ENCODE measurements at regions not wholly inside any gene's neighbourhood (a gene's known extent, or its start where the extent isn't known, plus 50 kb on each side); places are given as distances from the start of the nearest gene placed in this dataset.

GRCh38 chr9:28961623-28962022, 1388.3 kb upstream of the C9orf72 start:
- Histone ChIP-seq H3K4me1 (ENCODE audit: control insufficient read depth, low read length) (no peaks in the 10 kb centered on the region), H3K79me2 (ENCODE audit: control insufficient read depth, low read length) (no peaks in the 10 kb centered on the region), H3K9me2 (replicated peaks; ENCODE audit: control insufficient read depth, low read length) (no peaks in the 10 kb centered on the region; the same call in 1 of the 2 replicates), H3K27ac (ENCODE audit: low read depth, low read length) (no peak overlapping the region), H3K9me3 (ENCODE audit: control insufficient read depth, insufficient read depth, low read length) (no peaks in the 10 kb centered on the region; the same call in 1 of the 2 replicates), H4K20me1 (ENCODE audit: control insufficient read depth, insufficient read depth, low read depth, low read length) (no peaks in the 10 kb centered on the region), H3K4me2 (ENCODE audit: low read length) (no peak overlapping the region), H3K4me3 (ENCODE audit: low read length) (no peak overlapping the region), H3K36me3 (ENCODE audit: control insufficient read depth, low read length) (no peaks in the 10 kb centered on the region), H3K27me3 (ENCODE audit: control insufficient read depth, low read length) (no peaks in the 10 kb centered on the region), H3F3A (ENCODE audit: control insufficient read depth, insufficient read depth) (no peaks in the 10 kb centered on the region)
- TF ChIP-seq CTCF (IDR thresholded peaks at IDR 0.05; ENCODE audit: low read depth, low read length, poor library complexity, severe bottlenecking) = no peak
- TF ChIP-seq EZH2phosphoT487 (IDR thresholded peaks at IDR 0.05; ENCODE audit: borderline replicate concordance, low read length) = no peak

- H3K27me3 ChIP-seq (ENCODE audit: control insufficient read depth, low read length) = no peaks in the 10 kb centered on the region
- no peaks in the 10 kb centered on the region for H3K36me3 ChIP-seq (ENCODE audit: control insufficient read depth, low read length)
Observed at GRCh38 chr9:28967226-28967625, 1393.9 kb upstream of the C9orf72 start.

GRCh38 chr9:28970241-28970654, 1397.0 kb upstream of the C9orf72 start:
- Histone ChIP-seq H3K4me3 (ENCODE audit: low read length) (no peak overlapping the region), H3K27ac (ENCODE audit: low read depth, low read length) (no peak overlapping the region), H3F3A (ENCODE audit: control insufficient read depth, insufficient read depth) (no peaks in the 10 kb centered on the region), H3K27me3 (ENCODE audit: control insufficient read depth, low read length) (no peaks in the 10 kb centered on the region), H3K36me3 (ENCODE audit: control insufficient read depth, low read length) (no peaks in the 10 kb centered on the region), H3K4me2 (ENCODE audit: low read length) (no peak overlapping the region), H3K9me3 (ENCODE audit: control insufficient read depth, insufficient read depth, low read length) (no peaks in the 10 kb centered on the region), H4K20me1 (ENCODE audit: control insufficient read depth, insufficient read depth, low read depth, low read length) (no peaks in the 10 kb centered on the region), H3K4me1 (ENCODE audit: control insufficient read depth, low read length) (no peaks in the 10 kb centered on the region), H3K79me2 (ENCODE audit: control insufficient read depth, low read length) (no peaks in the 10 kb centered on the region), H3K9me2 (replicated peaks; ENCODE audit: control insufficient read depth, low read length) (no peaks in the 10 kb centered on the region)
- TF ChIP-seq CTCF (IDR thresholded peaks at IDR 0.05; ENCODE audit: low read depth, low read length, poor library complexity, severe bottlenecking) = no peak
- TF ChIP-seq EZH2phosphoT487 (IDR thresholded peaks at IDR 0.05; ENCODE audit: borderline replicate concordance, low read length) = no peak

More at GRCh38 chr9:28967226-28967625, 1393.9 kb upstream of the C9orf72 start:
- Histone ChIP-seq H3K27ac (ENCODE audit: low read depth, low read length) (no peak overlapping the region), H3F3A (ENCODE audit: control insufficient read depth, insufficient read depth) (no peaks in the 10 kb centered on the region), H3K9me2 (replicated peaks; ENCODE audit: control insufficient read depth, low read length) (no peaks in the 10 kb centered on the region), H4K20me1 (ENCODE audit: control insufficient read depth, insufficient read depth, low read depth, low read length) (no peaks in the 10 kb centered on the region), H3K9me3 (ENCODE audit: control insufficient read depth, insufficient read depth, low read length) (no peaks in the 10 kb centered on the region), H3K4me1 (ENCODE audit: control insufficient read depth, low read length) (no peaks in the 10 kb centered on the region), H3K4me3 (ENCODE audit: low read length) (no peak overlapping the region), H3K79me2 (ENCODE audit: control insufficient read depth, low read length) (no peaks in the 10 kb centered on the region), H3K4me2 (ENCODE audit: low read length) (no peak overlapping the region)
- no peak for TF ChIP-seq CTCF (IDR thresholded peaks at IDR 0.05; ENCODE audit: low read depth, low read length, poor library complexity, severe bottlenecking)
- no peak for TF ChIP-seq EZH2phosphoT487 (IDR thresholded peaks at IDR 0.05; ENCODE audit: borderline replicate concordance, low read length)

Data from DOHH2 (cell line).